ENCODE measurements at regions not wholly inside any gene's neighbourhood (a gene's known extent, or its start where the extent isn't known, plus 50 kb on each side); places are given as distances from the start of the nearest gene placed in this dataset.

GRCh38 chr4:177699365-177700213 lies 257.4 kb upstream of the AGA start:
- DNase-seq, result no peak

GRCh38 chr4:177706916-177707315 lies 264.7 kb upstream of the AGA start:
- DNase-seq, result no peak

- no peak for DNase-seq
Observed at GRCh38 chr4:177713454-177713853, 271.2 kb upstream of the AGA start.

DNA sequence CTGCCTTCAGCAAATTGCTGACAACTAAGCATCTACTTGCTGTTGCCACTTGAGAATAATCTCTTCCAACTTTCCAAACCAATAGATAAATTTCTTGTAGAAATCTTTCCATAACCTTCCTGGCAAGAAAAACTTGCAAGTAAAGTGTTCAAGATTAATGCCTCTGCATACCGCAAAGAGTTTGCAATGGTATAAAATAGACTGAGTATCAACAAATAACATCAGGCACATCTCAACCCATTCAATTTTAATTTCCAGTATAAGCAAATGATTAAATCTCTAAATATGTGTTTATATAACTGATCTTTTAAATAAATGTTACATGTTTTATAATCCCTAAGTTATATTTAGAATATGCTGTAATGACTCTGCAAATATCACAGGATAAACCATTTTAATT lies 275.2 kb upstream of the AGA start:
- DNase-seq, result no peak

DNA sequence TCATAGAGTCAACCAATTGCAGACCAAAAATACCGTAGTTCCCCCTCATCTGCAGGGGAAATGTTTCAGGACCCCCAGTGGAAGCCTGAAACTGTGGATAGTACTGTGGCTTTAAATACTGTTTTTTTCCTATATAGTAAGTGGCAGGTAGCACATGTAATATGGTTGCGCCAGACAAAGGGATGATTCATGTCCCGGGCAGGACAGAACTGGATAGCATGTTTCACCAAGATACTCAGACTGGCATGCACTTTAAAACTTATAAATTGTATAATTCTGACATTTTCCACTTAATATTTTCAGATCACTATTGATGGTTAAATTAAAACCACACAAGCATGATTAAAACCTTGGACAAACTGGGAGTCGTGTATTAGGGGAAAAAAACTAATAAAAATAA lies 276.3 kb upstream of the AGA start:
- DNase-seq, result no peak

DNA sequence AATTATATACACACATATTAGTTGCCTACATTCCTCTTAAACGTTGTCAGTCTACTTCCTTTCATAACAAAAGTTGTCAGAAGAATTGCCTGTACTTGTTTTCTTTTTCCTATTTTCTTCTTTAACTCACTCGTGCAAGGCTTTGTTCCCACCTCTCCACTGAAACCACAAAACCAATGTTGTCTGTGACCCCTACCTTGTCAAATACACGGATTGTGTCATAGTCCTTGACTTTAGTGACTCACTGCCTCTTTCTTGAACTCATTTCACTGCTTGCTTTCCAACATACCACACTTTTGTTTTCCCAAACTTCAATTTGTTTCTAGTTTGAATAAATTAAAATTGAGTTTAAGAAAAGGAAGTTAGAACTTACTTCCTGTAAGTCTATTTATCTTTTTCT lies 283.9 kb upstream of the AGA start:
- DNase-seq, result no peak

- DNase-seq, result peak in 1 of 2 experiments; percentile 14
Observed at GRCh38 chr4:177728361-177729152, 286.3 kb upstream of the AGA start.

GRCh38 chr4:177729681-177730080 lies 287.4 kb upstream of the AGA start:
- no peak for DNase-seq

GRCh38 chr4:177737387-177737940 lies 295.2 kb upstream of the AGA start:
- no peak for DNase-seq

DNA sequence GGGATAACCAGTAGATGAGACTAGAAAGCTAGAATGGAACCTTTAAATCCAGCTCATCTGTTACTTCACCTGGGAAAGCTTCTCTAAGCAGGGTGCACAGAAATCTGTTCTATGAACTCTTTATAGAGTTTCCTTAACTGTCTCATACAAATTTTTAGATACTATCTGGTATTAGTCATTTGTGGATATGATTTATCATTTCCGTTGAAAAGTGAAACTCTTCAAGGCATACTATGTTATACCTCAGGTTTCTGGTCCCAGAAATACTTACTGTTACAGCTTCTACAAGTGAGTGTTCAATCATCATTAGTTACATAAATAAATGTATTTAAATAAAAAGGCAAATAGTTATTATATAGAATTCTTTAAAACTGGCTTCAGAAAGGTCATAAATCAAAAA lies 298.3 kb upstream of the AGA start:
- DNase-seq, result no peak

- no peak for DNase-seq
Observed at GRCh38 chr4:177759729-177760128, 317.5 kb upstream of the AGA start.

- DNase-seq, result no peak
Observed at GRCh38 chr4:177761692-177762091, 319.5 kb upstream of the AGA start.

DNA sequence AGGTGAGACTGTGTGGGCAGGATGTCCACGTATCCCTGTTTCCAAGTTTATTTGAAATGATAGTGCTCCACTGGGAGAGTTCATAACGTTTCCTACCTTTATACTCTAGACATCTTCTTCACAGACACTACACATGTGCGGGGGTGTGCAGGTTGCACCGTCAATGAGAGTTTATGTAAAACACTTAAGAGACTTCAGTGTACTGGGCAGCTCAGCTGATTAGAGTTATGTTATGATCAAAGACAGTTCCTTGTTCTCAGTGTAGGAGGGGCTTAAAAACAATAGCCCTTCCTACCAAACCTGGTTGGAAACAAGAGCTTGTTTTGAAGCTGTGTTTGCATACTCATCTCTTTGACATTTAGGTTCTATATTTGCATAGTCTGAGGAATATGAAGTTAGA lies 326.9 kb upstream of the AGA start:
- no peak for DNase-seq

- DNase-seq, result no peak
Observed at GRCh38 chr4:177770776-177771175, 328.5 kb upstream of the AGA start.

DNA sequence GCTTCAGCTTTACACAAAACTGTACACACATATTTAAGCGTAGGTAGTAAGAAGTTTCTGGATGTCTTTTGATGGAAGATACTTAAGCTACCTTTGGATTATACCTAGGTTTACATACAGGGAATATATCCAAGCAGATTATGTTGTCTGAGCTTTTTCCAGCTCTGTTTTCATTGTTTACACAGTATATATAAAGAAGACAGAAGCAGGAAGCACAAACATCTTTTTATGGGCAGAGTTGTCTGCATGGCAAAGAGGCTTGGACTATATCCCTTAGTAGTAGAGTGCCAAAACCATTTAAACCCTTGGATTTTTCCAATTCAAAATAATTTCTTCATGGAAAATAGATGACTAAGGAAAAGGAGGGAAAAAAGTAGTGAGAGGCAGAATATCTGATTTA lies 329.4 kb upstream of the AGA start:
- DNase-seq, result no peak

- DNase-seq, result no peak
Observed at GRCh38 chr4:177778623-177779022, 336.4 kb upstream of the AGA start.

DNA sequence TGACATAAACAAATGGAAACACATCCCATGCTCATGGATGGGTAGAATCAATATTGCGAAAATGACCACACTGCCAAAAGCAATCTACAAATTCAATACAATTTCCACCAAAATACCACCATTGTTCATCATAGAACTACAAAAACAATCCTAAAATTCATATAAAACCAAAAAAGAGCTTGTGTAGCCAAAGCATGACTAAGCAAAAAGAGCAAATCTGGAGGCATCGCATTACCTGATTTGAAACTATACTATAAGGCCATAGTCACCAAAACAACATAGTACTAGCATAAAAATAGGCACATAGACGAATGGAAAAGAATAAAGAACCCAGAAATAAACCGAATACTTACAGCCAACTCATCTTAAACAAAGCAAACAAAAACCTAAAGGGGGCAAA lies 342.8 kb upstream of the AGA start:
- no peak for DNase-seq

- DNase-seq, result no peak
Observed at GRCh38 chr4:177789610-177790009, 347.4 kb upstream of the AGA start.

- no peak for DNase-seq
Observed at GRCh38 chr4:177791188-177791587, 349.0 kb upstream of the AGA start.

DNA sequence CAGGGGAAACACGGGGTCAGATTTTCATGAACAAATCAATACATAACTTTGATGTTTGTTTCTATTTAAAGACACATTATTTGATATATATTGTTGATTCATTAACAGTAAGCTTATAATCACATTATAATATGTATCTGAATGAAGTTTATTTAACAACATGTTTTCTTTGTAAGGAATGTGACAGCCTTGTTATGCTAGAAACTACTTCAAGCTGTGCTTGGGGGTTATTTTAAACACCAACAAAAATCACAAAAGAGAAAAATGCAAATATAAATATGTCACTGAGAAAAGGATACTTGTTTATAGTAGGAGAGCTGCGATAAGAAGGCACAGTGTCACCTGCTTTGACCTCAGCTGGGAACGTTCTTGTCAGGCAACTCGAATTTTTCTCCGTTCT lies 354.6 kb upstream of the AGA start:
- DNase-seq, result no peak

DNA sequence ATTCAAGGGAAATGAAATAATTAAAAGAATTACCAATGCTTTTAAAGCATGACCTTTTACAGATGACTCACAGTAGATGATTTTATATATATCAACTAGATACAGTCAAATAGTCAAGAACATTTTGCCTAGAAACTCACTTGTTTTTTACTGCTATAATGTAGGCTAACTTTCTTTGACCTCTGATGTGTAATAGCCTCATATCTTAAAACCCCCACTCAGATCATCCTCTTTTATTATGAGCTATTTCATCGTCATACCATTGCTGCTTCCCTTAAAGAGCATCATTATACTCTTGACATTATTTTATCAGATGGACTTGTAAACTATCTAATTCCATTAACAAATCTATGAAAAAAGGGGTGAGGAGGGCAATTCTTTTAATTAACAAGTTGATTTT lies 355.9 kb upstream of the AGA start:
- DNase-seq, result no peak

DNA sequence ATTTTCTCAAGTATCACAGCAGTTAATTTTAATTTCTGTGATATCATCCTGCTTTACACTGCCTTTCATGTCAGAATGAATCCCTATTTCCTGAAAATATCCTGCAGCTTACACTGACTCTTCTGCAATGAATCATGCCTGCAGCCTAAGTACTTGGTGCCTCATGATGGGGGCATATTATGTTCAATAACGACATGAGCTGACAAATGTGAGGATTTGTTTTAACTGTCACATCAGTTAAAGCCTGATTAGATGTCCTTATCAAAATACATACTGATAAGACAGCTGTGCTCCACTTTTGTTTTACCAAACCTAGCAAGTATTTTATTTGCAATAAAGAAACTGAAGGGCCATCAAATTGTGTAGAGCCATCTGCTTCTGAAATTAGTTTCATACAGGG lies 359.9 kb upstream of the AGA start:
- DNase-seq, result no peak

DNA sequence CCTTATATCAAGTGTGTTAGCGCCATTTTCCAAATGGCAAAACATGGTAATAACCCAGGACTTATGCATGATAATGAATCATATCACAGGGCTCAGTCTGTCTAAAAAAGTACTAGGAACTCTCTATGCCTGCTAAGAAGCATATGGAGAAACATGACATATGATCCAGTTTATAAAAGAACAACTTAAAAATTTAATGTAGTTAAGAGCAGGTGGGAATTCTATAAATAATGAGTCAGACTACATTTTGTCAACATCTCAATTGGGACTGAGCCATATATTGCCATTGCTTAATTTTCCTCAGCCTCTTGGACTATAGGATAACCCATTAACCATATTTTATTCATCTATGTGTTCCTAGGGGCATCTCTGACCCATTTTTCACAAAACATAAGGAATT lies 360.4 kb upstream of the AGA start:
- DNase-seq, result no peak

DNA sequence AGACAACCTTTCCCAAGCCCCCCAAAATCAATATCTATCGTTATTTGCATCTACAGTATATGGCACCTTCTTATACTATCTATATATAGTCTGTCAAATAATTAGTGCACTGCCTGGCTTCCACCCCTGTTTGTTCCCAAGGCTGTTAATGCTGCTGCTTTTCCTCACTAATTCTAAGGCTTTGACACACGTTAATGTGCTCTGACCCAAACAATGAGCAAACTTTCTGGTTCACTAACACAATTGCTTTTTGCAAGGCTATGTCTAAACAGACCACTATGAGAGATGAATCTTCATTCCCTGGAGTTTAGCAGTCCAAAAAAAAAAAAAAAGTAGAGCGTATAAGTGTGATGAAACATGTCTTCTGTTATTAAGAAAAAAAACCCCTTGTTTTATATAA lies 360.9 kb upstream of the AGA start:
- DNase-seq, result no peak

Measured in NCI-H526 (cell line).